ENCODE measurements at regions not wholly inside any gene's neighbourhood (a gene's known extent, or its start where the extent isn't known, plus 50 kb on each side); places are given as distances from the start of the nearest gene placed in this dataset.

DNA sequence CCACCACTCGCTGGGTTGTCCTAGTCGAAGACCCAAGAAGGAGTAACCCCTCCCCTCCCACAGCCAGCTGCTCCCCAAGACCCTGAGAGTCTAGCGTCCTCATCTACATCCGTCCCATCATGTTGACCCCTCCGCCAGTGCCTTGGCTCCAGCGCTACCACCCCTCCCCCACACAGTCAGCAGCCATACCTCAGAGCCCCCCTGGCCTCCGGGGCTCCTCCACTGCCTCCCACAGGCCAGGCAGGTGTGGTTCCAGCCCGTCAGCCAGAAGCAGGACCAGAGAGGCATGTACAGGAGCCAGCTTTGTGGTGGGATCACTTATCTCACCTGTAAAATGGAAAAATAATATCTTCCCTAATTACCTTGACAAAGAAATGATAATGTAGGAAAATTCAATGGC is 51.5 kb upstream of the PHF21B start:
- H3K4me3 ChIP-seq (ENCODE audit: low read depth in 1 of 2, low read length in 2 of 2), result no peak overlapping the region
- H3K9me3 ChIP-seq (ENCODE audit: control insufficient read depth in 2 of 2, insufficient read depth in 1 of 2, low read depth in 1 of 2, low read length in 1 of 2), result no peaks in the 10 kb centered on the region
- H3K27me3 ChIP-seq (ENCODE audit: control insufficient read depth in 1 of 2, insufficient read depth in 2 of 2, low read length in 2 of 2), result no peaks in the 10 kb centered on the region
- H3K27ac ChIP-seq (ENCODE audit: low read depth in 2 of 2, low read length in 1 of 2), result no peak overlapping the region
- H3K36me3 ChIP-seq (ENCODE audit: control insufficient read depth in 2 of 2, insufficient read depth in 2 of 2, low read length in 1 of 2), result no peaks in the 10 kb centered on the region
- H3K4me1 ChIP-seq (ENCODE audit: control insufficient read depth in 2 of 2, insufficient read depth in 2 of 2, low read length in 1 of 2), result no peaks in the 10 kb centered on the region
- WGBS, 2 donors, result 83 to 84% methylated on average over 8 of the region's 8 CpGs

DNA sequence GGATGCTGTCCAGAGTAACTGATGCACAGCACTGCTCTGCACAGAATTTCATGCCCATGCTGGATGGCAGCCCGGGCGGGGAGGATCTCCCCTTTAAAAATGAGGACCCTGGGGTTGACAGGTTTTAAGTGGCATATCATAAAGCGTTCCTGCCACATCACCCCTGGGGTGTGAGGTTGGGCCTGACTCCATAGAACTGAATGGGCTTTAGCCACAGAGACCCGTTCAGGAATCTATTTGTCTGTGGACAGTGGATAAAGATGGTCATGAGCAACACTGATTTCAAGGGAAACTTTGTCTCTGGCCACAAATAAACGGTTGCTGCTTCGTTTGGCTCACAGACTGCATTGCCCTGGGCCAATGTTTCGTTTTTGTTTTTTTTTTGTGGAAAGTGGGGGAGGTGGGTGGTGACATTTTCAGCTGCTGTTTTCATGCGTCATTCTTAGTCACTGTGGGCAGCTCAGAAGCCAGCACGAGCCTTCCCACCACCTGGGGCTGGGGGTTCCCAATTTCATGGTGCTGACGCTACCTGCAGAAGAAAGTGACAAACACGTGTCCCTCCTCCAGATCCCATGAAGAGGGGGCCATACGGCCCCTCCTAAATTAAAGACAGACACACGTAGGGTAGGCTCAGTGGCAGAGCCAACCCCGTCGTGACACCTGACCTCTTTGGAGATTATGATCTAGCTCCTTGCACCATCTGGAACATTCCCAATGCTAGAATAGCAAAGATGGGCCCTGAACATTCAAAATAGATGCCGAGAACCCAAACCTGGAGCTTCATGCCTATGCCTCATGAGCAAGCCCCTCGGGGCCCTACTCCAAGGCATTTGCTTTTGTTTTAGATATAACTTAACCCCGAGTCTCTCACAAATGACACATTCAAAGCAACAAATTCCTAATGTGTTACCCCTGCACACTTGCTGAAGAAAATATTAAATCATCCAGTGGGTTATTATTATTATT is 54.8 kb upstream of the PHF21B start:
- Histone ChIP-seq H3K27ac (ENCODE audit: low read depth in 2 of 2, low read length in 1 of 2) (no peak overlapping the region), H3K27me3 (ENCODE audit: control insufficient read depth in 1 of 2, insufficient read depth in 2 of 2, low read length in 2 of 2) (no peaks in the 10 kb centered on the region), H3K9me3 (ENCODE audit: control insufficient read depth in 2 of 2, insufficient read depth in 1 of 2, low read depth in 1 of 2, low read length in 1 of 2) (no peaks in the 10 kb centered on the region), H3K4me1 (ENCODE audit: control insufficient read depth in 2 of 2, insufficient read depth in 2 of 2, low read length in 1 of 2) (no peaks in the 10 kb centered on the region), H3K36me3 (ENCODE audit: control insufficient read depth in 2 of 2, insufficient read depth in 2 of 2, low read length in 1 of 2) (no peaks in the 10 kb centered on the region), H3K4me3 (ENCODE audit: low read depth in 1 of 2, low read length in 2 of 2) (no peak overlapping the region)
- 46 to 54% methylated on average over 18 of the region's 18 CpGs for WGBS, 2 donors

- H3K4me3 ChIP-seq (ENCODE audit: low read depth in 1 of 2, low read length in 2 of 2), result no peak overlapping the region
- no peaks in the 10 kb centered on the region for H3K9me3 ChIP-seq (ENCODE audit: control insufficient read depth in 2 of 2, insufficient read depth in 1 of 2, low read depth in 1 of 2, low read length in 1 of 2)
- H3K4me1 ChIP-seq (ENCODE audit: control insufficient read depth in 2 of 2, insufficient read depth in 2 of 2, low read length in 1 of 2), result no peaks in the 10 kb centered on the region
- 91 to 94% methylated on average over 8 of the region's 8 CpGs for WGBS, 2 donors
- H3K27me3 ChIP-seq (ENCODE audit: control insufficient read depth in 1 of 2, insufficient read depth in 2 of 2, low read length in 2 of 2), result no peaks in the 10 kb centered on the region
- no peaks in the 10 kb centered on the region for H3K36me3 ChIP-seq (ENCODE audit: control insufficient read depth in 2 of 2, insufficient read depth in 2 of 2, low read length in 1 of 2)
- H3K27ac ChIP-seq (ENCODE audit: low read depth in 2 of 2, low read length in 1 of 2), result no peak overlapping the region
Observed at GRCh38 chr22:45065726-45066125, 55.9 kb upstream of the PHF21B start.

DNA sequence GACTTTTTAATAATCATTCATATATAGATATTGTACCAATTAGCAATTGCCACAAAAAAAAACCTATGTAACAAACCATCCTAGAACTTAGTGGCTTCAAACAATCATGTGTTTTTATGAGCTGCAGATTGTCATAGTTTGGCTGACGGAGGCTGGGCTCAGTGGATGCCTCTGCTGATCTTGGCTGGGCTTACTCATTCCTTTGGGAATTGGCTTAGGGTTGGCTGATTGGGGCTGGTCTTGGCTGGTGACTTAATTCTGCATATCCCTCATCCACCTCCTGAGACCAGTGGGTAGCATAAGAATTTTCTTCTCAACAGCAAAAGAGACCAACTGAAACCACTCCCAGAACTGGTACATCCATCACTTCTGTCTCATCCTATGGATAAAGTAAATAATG is 57.9 kb upstream of the PHF21B start:
- Histone ChIP-seq H3K9me3 (ENCODE audit: control insufficient read depth in 2 of 2, insufficient read depth in 1 of 2, low read depth in 1 of 2, low read length in 1 of 2) (no peaks in the 10 kb centered on the region), H3K4me3 (ENCODE audit: low read depth in 1 of 2, low read length in 2 of 2) (no peak overlapping the region), H3K36me3 (ENCODE audit: control insufficient read depth in 2 of 2, insufficient read depth in 2 of 2, low read length in 1 of 2) (no peaks in the 10 kb centered on the region), H3K27me3 (ENCODE audit: control insufficient read depth in 1 of 2, insufficient read depth in 2 of 2, low read length in 2 of 2) (no peaks in the 10 kb centered on the region), H3K4me1 (ENCODE audit: control insufficient read depth in 2 of 2, insufficient read depth in 2 of 2, low read length in 1 of 2) (no peaks in the 10 kb centered on the region), H3K27ac (ENCODE audit: low read depth in 2 of 2, low read length in 1 of 2) (no peak overlapping the region)
- 70 to 78% methylated on average over 1 of the region's 1 CpG for WGBS, 2 donors

DNA sequence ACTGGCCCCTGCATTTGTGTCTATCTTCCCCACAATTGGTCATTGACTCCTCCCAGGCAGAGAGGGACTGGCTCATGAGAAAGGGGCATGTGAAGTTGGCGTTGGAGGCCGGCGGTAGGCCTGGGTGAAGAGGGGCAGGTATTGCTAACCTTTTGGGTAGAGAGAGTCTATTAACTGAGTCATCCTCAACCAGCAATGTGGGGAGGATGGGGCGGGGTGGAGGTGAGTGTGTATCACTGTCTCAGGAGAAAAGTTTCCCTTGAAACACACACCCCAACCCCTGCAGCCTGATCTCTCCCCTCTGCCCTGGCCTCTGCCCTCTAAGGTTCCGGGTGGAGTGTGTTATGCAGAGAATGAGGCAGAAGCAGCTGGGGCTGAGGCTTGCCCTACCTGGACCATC is 60.1 kb upstream of the PHF21B start:
- no peaks in the 10 kb centered on the region for H3K9me3 ChIP-seq (ENCODE audit: control insufficient read depth in 2 of 2, insufficient read depth in 1 of 2, low read depth in 1 of 2, low read length in 1 of 2)
- no peak overlapping the region for H3K4me3 ChIP-seq (ENCODE audit: low read depth in 1 of 2, low read length in 2 of 2)
- H3K4me1 ChIP-seq (ENCODE audit: control insufficient read depth in 2 of 2, insufficient read depth in 2 of 2, low read length in 1 of 2), result no peaks in the 10 kb centered on the region
- H3K36me3 ChIP-seq (ENCODE audit: control insufficient read depth in 2 of 2, insufficient read depth in 2 of 2, low read length in 1 of 2), result no peaks in the 10 kb centered on the region
- 68 to 86% methylated on average over 5 of the region's 5 CpGs for WGBS, 2 donors
- no peaks in the 10 kb centered on the region for H3K27me3 ChIP-seq (ENCODE audit: control insufficient read depth in 1 of 2, insufficient read depth in 2 of 2, low read length in 2 of 2)
- no peak overlapping the region for H3K27ac ChIP-seq (ENCODE audit: low read depth in 2 of 2, low read length in 1 of 2)

DNA sequence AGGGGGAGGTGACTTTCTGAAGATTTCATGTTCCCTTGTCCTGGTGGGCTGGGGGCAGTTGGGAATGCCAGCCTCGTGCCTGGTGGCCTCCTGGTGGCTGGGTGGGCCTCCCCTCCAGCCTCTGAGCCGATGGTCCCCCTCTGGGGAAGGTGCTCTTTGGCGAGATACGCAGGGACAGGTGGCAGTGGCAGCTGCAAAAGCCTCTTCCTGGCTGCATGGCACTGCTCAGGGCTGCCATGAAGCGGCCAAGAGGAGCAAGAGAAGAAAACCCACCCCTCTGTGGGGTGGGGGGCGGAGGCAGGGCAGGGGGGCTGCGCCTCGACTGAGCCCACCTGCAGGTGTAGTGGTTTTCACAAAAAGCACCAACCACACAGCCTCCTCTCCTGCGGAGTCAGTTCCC is 61.8 kb upstream of the PHF21B start:
- Histone ChIP-seq H3K36me3 (ENCODE audit: control insufficient read depth in 2 of 2, insufficient read depth in 2 of 2, low read length in 1 of 2) (no peaks in the 10 kb centered on the region), H3K27me3 (ENCODE audit: control insufficient read depth in 1 of 2, insufficient read depth in 2 of 2, low read length in 2 of 2) (no peaks in the 10 kb centered on the region), H3K9me3 (ENCODE audit: control insufficient read depth in 2 of 2, insufficient read depth in 1 of 2, low read depth in 1 of 2, low read length in 1 of 2) (no peaks in the 10 kb centered on the region), H3K4me3 (ENCODE audit: low read depth in 1 of 2, low read length in 2 of 2) (no peak overlapping the region), H3K4me1 (ENCODE audit: control insufficient read depth in 2 of 2, insufficient read depth in 2 of 2, low read length in 1 of 2) (no peaks in the 10 kb centered on the region), H3K27ac (ENCODE audit: low read depth in 2 of 2, low read length in 1 of 2) (no peak overlapping the region)
- 46 to 52% methylated on average over 8 to 9 of the region's 9 CpGs for WGBS, 2 donors

GRCh38 chr22:45072322-45072903 is 62.6 kb upstream of the PHF21B start:
- no peak overlapping the region for H3K27ac ChIP-seq (ENCODE audit: low read depth in 2 of 2, low read length in 1 of 2)
- WGBS, 2 donors, result 18 to 25% methylated on average over 17 of the region's 17 CpGs
- H3K36me3 ChIP-seq (ENCODE audit: control insufficient read depth in 2 of 2, insufficient read depth in 2 of 2, low read length in 1 of 2), result no peaks in the 10 kb centered on the region
- H3K9me3 ChIP-seq (ENCODE audit: control insufficient read depth in 2 of 2, insufficient read depth in 1 of 2, low read depth in 1 of 2, low read length in 1 of 2), result no peaks in the 10 kb centered on the region
- no peaks in the 10 kb centered on the region for H3K4me1 ChIP-seq (ENCODE audit: control insufficient read depth in 2 of 2, insufficient read depth in 2 of 2, low read length in 1 of 2)
- no peak overlapping the region for H3K4me3 ChIP-seq (ENCODE audit: low read depth in 1 of 2, low read length in 2 of 2)
- peaks cover 0 to 2% of the 10 kb centered on the region in 2 donors for H3K27me3 ChIP-seq (ENCODE audit: control insufficient read depth in 1 of 2, insufficient read depth in 2 of 2, low read length in 2 of 2)

GRCh38 chr22:45073064-45073463 is 63.3 kb upstream of the PHF21B start:
- no peak overlapping the region for H3K27ac ChIP-seq (ENCODE audit: low read depth in 2 of 2, low read length in 1 of 2)
- H3K4me1 ChIP-seq (ENCODE audit: control insufficient read depth in 2 of 2, insufficient read depth in 2 of 2, low read length in 1 of 2), result no peaks in the 10 kb centered on the region
- H3K27me3 ChIP-seq (ENCODE audit: control insufficient read depth in 1 of 2, insufficient read depth in 2 of 2, low read length in 2 of 2), result peaks cover under 1 to 4% of the 10 kb centered on the region in 2 donors
- no peak overlapping the region for H3K4me3 ChIP-seq (ENCODE audit: low read depth in 1 of 2, low read length in 2 of 2)
- no peaks in the 10 kb centered on the region for H3K9me3 ChIP-seq (ENCODE audit: control insufficient read depth in 2 of 2, insufficient read depth in 1 of 2, low read depth in 1 of 2, low read length in 1 of 2)
- WGBS, 2 donors, result 63 to 68% methylated on average over 5 of the region's 5 CpGs
- no peaks in the 10 kb centered on the region for H3K36me3 ChIP-seq (ENCODE audit: control insufficient read depth in 2 of 2, insufficient read depth in 2 of 2, low read length in 1 of 2)

GRCh38 chr22:45077286-45077685 is 67.5 kb upstream of the PHF21B start:
- Histone ChIP-seq H3K36me3 (ENCODE audit: control insufficient read depth in 2 of 2, insufficient read depth in 2 of 2, low read length in 1 of 2) (no peaks in the 10 kb centered on the region), H3K4me3 (ENCODE audit: low read depth in 1 of 2, low read length in 2 of 2) (no peak overlapping the region), H3K9me3 (ENCODE audit: control insufficient read depth in 2 of 2, insufficient read depth in 1 of 2, low read depth in 1 of 2, low read length in 1 of 2) (peaks cover 0 to 2% of the 10 kb centered on the region in 2 donors), H3K27ac (ENCODE audit: low read depth in 2 of 2, low read length in 1 of 2) (no peak overlapping the region), H3K27me3 (ENCODE audit: control insufficient read depth in 1 of 2, insufficient read depth in 2 of 2, low read length in 2 of 2) (peaks cover 4% of the 10 kb centered on the region in 2 donors), H3K4me1 (ENCODE audit: control insufficient read depth in 2 of 2, insufficient read depth in 2 of 2, low read length in 1 of 2) (no peaks in the 10 kb centered on the region)
- WGBS, 2 donors, result 50 to 53% methylated on average over 14 of the region's 14 CpGs
